ENCODE measurements at regions not wholly inside any gene's neighbourhood (a gene's known extent, or its start where the extent isn't known, plus 50 kb on each side); places are given as distances from the start of the nearest gene placed in this dataset.

DNA sequence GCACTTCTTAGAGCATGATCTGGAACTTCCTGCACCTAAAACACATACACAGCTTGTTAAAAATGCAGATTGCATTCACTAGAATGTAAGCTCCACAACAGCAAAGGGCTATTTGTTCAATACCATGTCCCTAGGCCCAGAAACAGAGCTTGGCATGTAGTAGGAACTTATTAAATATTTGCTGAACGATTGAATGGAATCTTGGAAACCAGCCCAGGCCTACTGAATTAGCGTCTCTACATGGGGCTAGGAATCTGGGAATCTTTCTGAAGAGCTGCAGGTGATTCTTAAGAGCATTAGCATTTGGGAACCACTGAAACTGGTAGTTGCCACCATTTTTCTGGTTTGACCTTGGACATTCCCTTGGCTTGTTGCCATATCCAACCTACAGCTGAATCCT is 234.1 kb downstream of the STIM2 start:
- Histone ChIP-seq H3K36me3 (ENCODE audit: low read depth) (no peaks in the 10 kb centered on the region), H3K9me3 (no peaks in the 10 kb centered on the region), H3K4me3 (no peak overlapping the region), H3K4me1 (ENCODE audit: low read depth) (no peaks in the 10 kb centered on the region)
- DNase-seq (no peak), ATAC-seq (no peak)
- TF ChIP-seq, protein P1, sequence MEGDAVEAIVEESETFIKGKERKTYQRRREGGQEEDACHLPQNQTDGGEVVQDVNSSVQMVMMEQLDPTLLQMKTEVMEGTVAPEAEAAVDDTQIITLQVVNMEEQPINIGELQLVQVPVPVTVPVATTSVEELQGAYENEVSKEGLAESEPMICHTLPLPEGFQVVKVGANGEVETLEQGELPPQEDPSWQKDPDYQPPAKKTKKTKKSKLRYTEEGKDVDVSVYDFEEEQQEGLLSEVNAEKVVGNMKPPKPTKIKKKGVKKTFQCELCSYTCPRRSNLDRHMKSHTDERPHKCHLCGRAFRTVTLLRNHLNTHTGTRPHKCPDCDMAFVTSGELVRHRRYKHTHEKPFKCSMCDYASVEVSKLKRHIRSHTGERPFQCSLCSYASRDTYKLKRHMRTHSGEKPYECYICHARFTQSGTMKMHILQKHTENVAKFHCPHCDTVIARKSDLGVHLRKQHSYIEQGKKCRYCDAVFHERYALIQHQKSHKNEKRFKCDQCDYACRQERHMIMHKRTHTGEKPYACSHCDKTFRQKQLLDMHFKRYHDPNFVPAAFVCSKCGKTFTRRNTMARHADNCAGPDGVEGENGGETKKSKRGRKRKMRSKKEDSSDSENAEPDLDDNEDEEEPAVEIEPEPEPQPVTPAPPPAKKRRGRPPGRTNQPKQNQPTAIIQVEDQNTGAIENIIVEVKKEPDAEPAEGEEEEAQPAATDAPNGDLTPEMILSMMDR (IDR thresholded peaks at IDR 0.05) = no peak
- intact Hi-C loops (cut with DNase I, micrococcal nuclease) = no loop called here

DNA sequence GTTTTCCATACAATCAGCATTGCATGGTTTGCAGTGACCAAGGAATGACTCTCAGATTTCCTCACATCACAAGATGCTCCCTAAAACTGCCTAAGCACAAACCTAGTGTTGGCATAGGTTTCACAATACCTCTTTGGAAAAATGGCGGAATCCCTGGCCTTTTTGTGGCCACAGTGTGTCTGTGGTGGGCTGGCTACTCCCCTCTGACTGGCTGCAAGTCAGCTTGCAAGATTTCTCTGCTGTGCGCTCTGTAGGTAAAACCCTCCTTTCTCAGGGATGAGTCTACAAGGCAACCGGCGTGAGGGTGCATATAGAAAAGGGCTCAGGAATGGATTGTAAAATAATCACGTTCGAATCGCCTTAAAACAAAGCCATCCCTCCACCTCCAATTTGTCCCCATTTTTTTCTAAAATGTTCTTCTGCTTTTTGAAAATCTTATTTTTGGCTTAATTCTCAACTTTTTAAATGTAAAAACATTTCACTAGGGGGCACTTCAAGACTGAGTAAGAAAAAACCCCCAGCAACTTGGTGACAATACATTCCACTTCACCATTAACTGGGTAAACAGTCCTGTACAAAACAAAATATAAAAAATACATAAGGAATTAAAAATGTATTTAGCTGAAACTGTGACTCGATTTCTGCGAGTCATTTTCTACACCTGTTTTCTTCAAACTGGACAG is 235.6 kb downstream of the STIM2 start:
- Histone ChIP-seq H3K4me1 (ENCODE audit: low read depth) (no peaks in the 10 kb centered on the region), H3K36me3 (ENCODE audit: low read depth) (no peaks in the 10 kb centered on the region), H3K9me3 (no peaks in the 10 kb centered on the region), H3K4me3 (no peak overlapping the region)
- ATAC-seq (no peak), DNase-seq (no peak)
- intact Hi-C loops (cut with DNase I, micrococcal nuclease) = no loop called here
- TF ChIP-seq, protein P1 (IDR thresholded peaks at IDR 0.05) = no peak

DNA sequence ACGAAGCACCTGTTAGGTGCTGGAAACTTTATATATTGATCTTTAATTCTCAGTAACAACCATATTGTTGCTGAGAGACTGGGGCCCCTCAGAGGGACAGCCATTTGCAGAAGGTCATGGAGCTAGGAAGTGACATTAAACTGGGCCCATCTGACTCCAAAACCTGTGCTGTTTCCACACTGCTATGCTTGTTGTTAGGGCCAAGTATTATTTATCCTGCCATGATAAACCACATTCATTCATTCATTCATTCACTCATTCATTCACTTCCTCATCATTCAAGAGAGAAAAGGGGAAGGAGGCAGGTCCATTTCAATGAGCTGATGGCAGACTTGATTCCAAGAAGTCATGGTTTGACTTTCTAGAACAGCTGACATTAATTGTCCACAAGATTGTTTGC is 237.4 kb downstream of the STIM2 start:
- ATAC-seq = no peak
- TF ChIP-seq, protein P1 (IDR thresholded peaks at IDR 0.05) = no peak
- intact Hi-C loops (cut with DNase I, micrococcal nuclease) = no loop called here
- Histone ChIP-seq H3K4me1 (ENCODE audit: low read depth) (no peaks in the 10 kb centered on the region), H3K36me3 (ENCODE audit: low read depth) (no peaks in the 10 kb centered on the region), H3K9me3 (no peaks in the 10 kb centered on the region), H3K4me3 (no peak overlapping the region)
- no peak for DNase-seq

DNA sequence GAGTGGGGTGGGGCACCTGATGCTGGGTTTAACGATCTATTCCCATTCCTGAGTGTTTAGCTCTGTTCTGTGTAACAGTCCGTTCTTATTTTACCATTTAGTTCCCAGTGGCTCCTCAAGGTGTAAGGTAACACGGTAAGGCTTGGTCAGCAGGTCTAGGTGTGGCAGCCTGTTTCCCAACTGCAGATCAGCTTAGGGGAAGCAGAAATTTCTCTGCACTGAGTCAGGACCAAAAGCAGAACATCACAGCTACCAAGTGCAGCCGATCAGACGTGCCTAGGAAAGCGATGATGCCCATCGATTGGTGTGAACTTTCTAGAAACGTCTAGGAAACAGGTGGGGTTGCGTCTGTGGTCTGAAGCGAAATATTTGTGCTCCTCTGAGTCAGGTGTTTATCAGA is 240.1 kb downstream of the STIM2 start:
- no peak for DNase-seq
- Histone ChIP-seq H3K4me3 (no peak overlapping the region), H3K4me1 (ENCODE audit: low read depth) (no peaks in the 10 kb centered on the region), H3K9me3 (no peaks in the 10 kb centered on the region), H3K36me3 (ENCODE audit: low read depth) (no peaks in the 10 kb centered on the region)
- peak; percentile 22 for ATAC-seq
- TF ChIP-seq, protein P1 (IDR thresholded peaks at IDR 0.05) = no peak
- intact Hi-C loops (cut with DNase I, micrococcal nuclease) = no loop called here

DNA sequence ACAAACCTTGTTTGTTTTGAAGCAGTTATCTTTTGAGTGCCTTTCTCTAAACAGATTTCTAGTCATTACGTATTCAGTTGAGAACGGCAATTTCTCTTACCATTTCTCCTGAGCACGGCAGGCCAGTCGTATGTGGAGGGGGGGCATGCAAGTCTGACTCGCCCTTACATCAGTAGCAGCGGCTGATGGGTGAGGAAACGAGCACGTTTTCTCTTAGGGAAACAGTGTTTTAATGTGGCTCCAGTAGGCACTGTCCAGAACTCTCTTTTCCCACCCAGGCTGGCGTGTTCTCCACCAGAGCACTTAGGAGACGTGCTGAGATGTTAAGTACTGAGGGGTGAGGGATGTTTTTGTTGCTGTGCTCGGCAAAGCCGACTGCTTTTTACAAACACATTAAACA is 240.5 kb downstream of the STIM2 start:
- H3K9me3 ChIP-seq = no peaks in the 10 kb centered on the region
- DNase-seq = no peak
- no peaks in the 10 kb centered on the region for H3K4me1 ChIP-seq (ENCODE audit: low read depth)
- H3K36me3 ChIP-seq (ENCODE audit: low read depth) = no peaks in the 10 kb centered on the region
- H3K4me3 ChIP-seq = no peak overlapping the region
- intact Hi-C loops (cut with DNase I, micrococcal nuclease) = no loop called here
- TF ChIP-seq, protein P1 (IDR thresholded peaks at IDR 0.05) = no peak
- ATAC-seq = no peak

DNA sequence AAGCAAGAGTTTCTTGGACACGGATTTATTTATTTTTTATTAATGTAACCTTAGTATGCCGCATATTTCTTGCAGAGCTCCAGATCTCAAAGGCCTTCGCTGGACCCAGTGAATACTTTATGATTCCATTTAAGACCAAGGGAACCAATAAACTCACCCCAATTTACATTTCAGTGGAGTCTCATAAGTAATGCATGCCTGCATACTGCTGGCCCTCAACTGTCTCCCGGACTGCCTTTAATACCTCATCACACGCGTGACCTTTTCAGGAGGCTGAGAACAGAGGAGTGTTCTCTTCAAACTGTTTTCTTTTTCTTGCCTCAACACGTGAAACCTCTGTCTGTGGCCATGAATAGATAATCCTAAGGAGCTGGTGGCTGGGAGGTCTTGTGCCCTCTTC is 240.9 kb downstream of the STIM2 start:
- intact Hi-C loops (cut with DNase I, micrococcal nuclease) = no loop called here
- TF ChIP-seq, protein P1 (IDR thresholded peaks at IDR 0.05) = no peak

More for the DNA sequence above, 240.9 kb downstream of the STIM2 start:
- no peaks in the 10 kb centered on the region for H3K4me1 ChIP-seq (ENCODE audit: low read depth)
- no peak for DNase-seq
- no peaks in the 10 kb centered on the region for H3K9me3 ChIP-seq
- ATAC-seq = no peak
- no peak overlapping the region for H3K4me3 ChIP-seq
- no peaks in the 10 kb centered on the region for H3K36me3 ChIP-seq (ENCODE audit: low read depth)

Data from mucosa of descending colon (tissue), 3 donors.